K562 (cell line): ENCODE measurements at regions not wholly inside any gene's neighbourhood (a gene's known extent, or its start where the extent isn't known, plus 50 kb on each side); places are given as distances from the start of the nearest gene placed in this dataset.

Experiments
- ATAC-seq: fragments of 200-7000 bp; cut with Tn5 transposase; 3 replicates; pipeline ENCODE4 v1.9.1; 2020; ENCODE audit warnings: moderate library complexity
- BruUV-seq: library from RNA; stranded (reverse); fragments of 400-500 nt; replicated peaks from 2 replicates; lab custom pipeline; 2021; lab: Mats Ljungman, UMichigan
- CTCF ChIA-PET: fragments of 300-600 bp; formaldehyde crosslinking; extraction: SDS; loops from one replicate; lab custom pipeline; 2021; ENCODE audit warnings: low intra/inter-chr PET ratio; lab: Yijun Ruan, JAX
- POLR2A ChIA-PET: fragments of 300-600, 350-650 bp; sonication (Branson Sonifier 250); formaldehyde crosslinking; extraction: SDS; loops from one replicate; lab custom pipeline; 2021; ENCODE audit warnings: antibody characterized with exemption, inconsistent platforms; lab: Yijun Ruan, JAX
- DNase-seq, 4 experiments: peaks; one replicate each; pipeline versions ENCODE4 v3.0.0 to v3.0.0-alpha.2; 2011 to 2018; ENCODE audit warnings: low spot score in 3 of 4, mixed read lengths in 3 of 4; ENCODE audit errors: extremely low read depth in 1 of 4
- FAIRE-seq: peaks from 2 replicates; lab custom pipeline; 2011; peaks lifted over from hg19 to GRCh38; lab: Jason Lieb, UNC
- H2AFZ ChIP-seq: 2 replicates; pipeline ENCODE4 v1.6.0; 2011; ENCODE audit warnings: low read depth, low read length, control low read depth, inconsistent platforms
- H3K27ac ChIP-seq: fragments of 200-600 bp; 3 replicates; pipeline ENCODE4 v1.8.0; 2011; ENCODE audit warnings: low read depth, mild to moderate bottlenecking, control low read depth, inconsistent platforms, low read length, moderate library complexity, mixed read lengths; ENCODE audit errors: extremely low read depth
- H3K27me3 ChIP-seq, 2 experiments: fragments of 300-600 bp in 1 of 2; 2 replicates in 1 of 2; 3 replicates in 1 of 2; pipeline versions ENCODE4 v1.6.0 to v1.8.0; 2011; ENCODE audit warnings: inconsistent platforms in 2 of 2, low read length in 2 of 2, mild to moderate bottlenecking in 1 of 2, mixed read lengths in 1 of 2, moderate library complexity in 1 of 2; ENCODE audit not compliant: control insufficient read depth in 2 of 2, insufficient read depth in 2 of 2
- H3K36me3 ChIP-seq: fragments of 300-600 bp; 3 replicates; pipeline ENCODE4 v1.8.0; 2011; ENCODE audit warnings: mild to moderate bottlenecking, low read length, inconsistent platforms; ENCODE audit not compliant: control insufficient read depth, insufficient read depth
- H3K4me1 ChIP-seq, 2 experiments: fragments of 200-600 bp in 1 of 2; replicated peaks in 1 of 2; 2 replicates in 1 of 2; 3 replicates in 1 of 2; pipeline versions ENCODE4 v1.5.1 to v1.8.0; 2011; ENCODE audit warnings: inconsistent platforms in 2 of 2, low read length in 2 of 2, mild to moderate bottlenecking in 1 of 2, mixed read lengths in 1 of 2, moderate library complexity in 1 of 2; ENCODE audit not compliant: control insufficient read depth in 2 of 2, insufficient read depth in 2 of 2
- H3K4me2 ChIP-seq: 2 replicates; pipeline ENCODE4 v1.6.1; 2011; ENCODE audit warnings: low read length, control low read depth, inconsistent platforms, mixed read lengths; ENCODE audit not compliant: insufficient read depth
- H3K4me3 ChIP-seq: fragments of 200-600 bp; sonication (generic), shearing (Covaris generic); 2 replicates; pipeline ENCODE4 v1.5.1; 2016; ENCODE audit warnings: control low read depth, inconsistent platforms
- H3K79me2 ChIP-seq: fragments of 200-600 bp; 3 replicates; pipeline ENCODE4 v1.8.0; 2011; ENCODE audit warnings: low read length, inconsistent platforms; ENCODE audit not compliant: control insufficient read depth, insufficient read depth
- H3K9ac ChIP-seq, 2 experiments: 2 replicates each; pipeline versions ENCODE4 v1.6.0 to v1.6.1; 2011; ENCODE audit warnings: low read depth in 2 of 2, low read length in 2 of 2, control low read depth in 1 of 2, inconsistent platforms in 1 of 2, mild to moderate bottlenecking in 1 of 2, mixed read lengths in 1 of 2; ENCODE audit not compliant: insufficient read depth in 1 of 2
- H3K9me1 ChIP-seq: one replicate; pipeline ENCODE4 v1.6.0; 2011; ENCODE audit warnings: inconsistent platforms, mild to moderate bottlenecking, low read length, moderate library complexity; ENCODE audit not compliant: control insufficient read depth, insufficient read depth
- H3K9me3 ChIP-seq: replicated peaks from 2 replicates; pipeline ENCODE4 v1.5.1; 2011; ENCODE audit warnings: low read depth, low read length, inconsistent platforms; ENCODE audit not compliant: control insufficient read depth, insufficient read depth
- H4K20me1 ChIP-seq: replicated peaks from 2 replicates; pipeline ENCODE4 v1.6.1; 2011; ENCODE audit warnings: low read length, inconsistent platforms, mixed read lengths; ENCODE audit not compliant: control insufficient read depth, insufficient read depth
- ARID2 ChIP-seq: fragments of 450-650 bp; IDR thresholded peaks from 2 replicates; pipeline ENCODE4 v1.6.1; 2017; ENCODE audit warnings: antibody characterized with exemption, mild to moderate bottlenecking
- CBFB ChIP-seq: sonication (generic); formaldehyde crosslinking; IDR thresholded peaks from 2 replicates; pipeline ENCODE4 v1.4.0; 2020; ENCODE audit warnings: mild to moderate bottlenecking, missing genetic modification reagents
- ELK1 ChIP-seq: sonication (generic); formaldehyde crosslinking; IDR thresholded peaks from 2 replicates; pipeline ENCODE4 v1.8.1; 2022; ENCODE audit warnings: missing genetic modification reagents
- GTF2A2 ChIP-seq: IDR thresholded peaks from 2 replicates; pipeline ENCODE4 v1.6.1; 2016; ENCODE audit warnings: mild to moderate bottlenecking, missing genetic modification characterization, missing compliant biosample characterization
- HDAC2 ChIP-seq: fragments of 450-650 bp; IDR thresholded peaks from 2 replicates; pipeline ENCODE4 v1.6.1; 2016; ENCODE audit warnings: mild to moderate bottlenecking
- HDAC3 ChIP-seq: fragments of 450-650 bp; IDR thresholded peaks from 2 replicates; pipeline ENCODE4 v1.6.1; 2018; ENCODE audit warnings: borderline replicate concordance, mild to moderate bottlenecking, moderate library complexity; ENCODE audit not compliant: partially characterized antibody
- MED1 ChIP-seq: sonication (generic); formaldehyde crosslinking; IDR thresholded peaks from 2 replicates; pipeline ENCODE4 v1.8.1; 2023; ENCODE audit warnings: missing genetic modification reagents, borderline replicate concordance
- RBM17 ChIP-seq: fragments of 200-400 bp; formaldehyde crosslinking; IDR thresholded peaks from 2 replicates; pipeline ENCODE4 v1.6.1; 2017; ENCODE audit warnings: low read depth, mild to moderate bottlenecking, low read length, borderline replicate concordance
- SP1 ChIP-seq: sonication (generic); formaldehyde crosslinking; IDR thresholded peaks from 2 replicates; pipeline ENCODE4 v1.8.1; 2022; ENCODE audit warnings: mild to moderate bottlenecking, missing genetic modification reagents
- ZBTB8A ChIP-seq: fragments of 450-650 bp; IDR thresholded peaks from 2 replicates; pipeline ENCODE4 v1.6.1; 2018; ENCODE audit warnings: mild to moderate bottlenecking, moderate library complexity; ENCODE audit not compliant: partially characterized antibody
- ZNF449 ChIP-seq: fragments of 250-450 bp; sonication (Bioruptor Pico); IDR thresholded peaks from 2 replicates; pipeline ENCODE4 v1.8.0; 2022; ENCODE audit warnings: moderate library complexity, mild to moderate bottlenecking, inconsistent platforms
- in situ Hi-C: fragments of 300-500 bp; cut with MboI; formaldehyde crosslinking; loops from 4 replicates; pipeline ENCODE4 v1.15.0; 2018; ENCODE audit warnings: inconsistent platforms, mixed read lengths
- intact Hi-C: fragments of 100-400 bp; cut with micrococcal nuclease; formaldehyde crosslinking; loops from 2 replicates; pipeline ENCODE4 v1.14.2; 2022

GRCh38 chr4:63105839-63106238 lies 1303.4 kb downstream of the TECRL start:
- Histone ChIP-seq H3K9me1 (no peaks in the 10 kb centered on the region), H3K4me3 (no peak overlapping the region), H3K4me1 (no peaks in the 10 kb centered on the region), H3K27ac (no peak overlapping the region), H3K4me2 (no peak overlapping the region), H3K36me3 (no peaks in the 10 kb centered on the region), H2AFZ (no peak overlapping the region), H3K27me3 (no peaks in the 10 kb centered on the region), H3K79me2 (no peaks in the 10 kb centered on the region), H3K9ac (no peak overlapping the region), H3K9me3 (no peaks in the 10 kb centered on the region), H4K20me1 (no peaks in the 10 kb centered on the region)
- TF ChIP-seq HDAC3 (no peak), CBFB (CRISPR knock-in tag) (no peak), MED1 (CRISPR knock-in tag) (no peak), SP1 (CRISPR knock-in tag) (no peak), ZNF449 (no peak), ELK1 (CRISPR knock-in tag) (no peak), ARID2 (no peak), RBM17 (no peak), ZBTB8A (no peak), HDAC2 (no peak), GTF2A2 (tag) (no peak)
- intact Hi-C loops, result no loop called here
- DNase-seq, result no peak
- ChIA-PET CTCF (no interaction called here), POLR2A (no interaction called here)
- ATAC-seq, result no peak
- FAIRE-seq, result no peak
- in situ Hi-C loops, result no loop called here
- no TSS peak for BruUV-seq
